HFFc6 (cell line): ENCODE measurements at regions not wholly inside any gene's neighbourhood (a gene's known extent, or its start where the extent isn't known, plus 50 kb on each side); places are given as distances from the start of the nearest gene placed in this dataset.

ENCODE experiments used
- DNase-seq: peaks from one replicate; pipeline ENCODE4 v3.0.0-alpha.2; 2018
- H3K27ac Mint-ChIP-seq: 2 replicates; pipeline ENCODE4 v1.8.0; 2020; ENCODE audit warnings: mild to moderate bottlenecking, mixed read lengths
- H3K27me3 Mint-ChIP-seq: 2 replicates; pipeline ENCODE4 v1.8.0; 2021; ENCODE audit warnings: mild to moderate bottlenecking, moderate library complexity, mixed read lengths; ENCODE audit not compliant: insufficient read depth
- H3K36me3 Mint-ChIP-seq: 2 replicates; pipeline ENCODE4 v1.8.0; 2021; ENCODE audit warnings: low read depth, mixed read lengths
- H3K4me1 Mint-ChIP-seq: 2 replicates; pipeline ENCODE4 v1.8.0; 2020; ENCODE audit warnings: low read depth, mixed read lengths
- H3K4me3 Mint-ChIP-seq: 2 replicates; pipeline ENCODE4 v1.8.0; 2020; ENCODE audit warnings: mild to moderate bottlenecking, moderate library complexity, mixed read lengths
- H3K9me3 Mint-ChIP-seq: 2 replicates; pipeline ENCODE4 v1.8.0; 2020; ENCODE audit warnings: mild to moderate bottlenecking, mixed read lengths
- TF ChIP-seq, protein P1 (sequence below): fragments of 200-600 bp; sonication (generic); IDR thresholded peaks from 2 replicates; pipeline ENCODE4 v1.5.0; 2021; ENCODE audit warnings: antibody characterized with exemption, mild to moderate bottlenecking

- no peaks in the 10 kb centered on the region for H3K36me3 Mint-ChIP-seq
- H3K27me3 Mint-ChIP-seq, result peaks cover 7% of the 10 kb centered on the region
- TF ChIP-seq, protein P1, sequence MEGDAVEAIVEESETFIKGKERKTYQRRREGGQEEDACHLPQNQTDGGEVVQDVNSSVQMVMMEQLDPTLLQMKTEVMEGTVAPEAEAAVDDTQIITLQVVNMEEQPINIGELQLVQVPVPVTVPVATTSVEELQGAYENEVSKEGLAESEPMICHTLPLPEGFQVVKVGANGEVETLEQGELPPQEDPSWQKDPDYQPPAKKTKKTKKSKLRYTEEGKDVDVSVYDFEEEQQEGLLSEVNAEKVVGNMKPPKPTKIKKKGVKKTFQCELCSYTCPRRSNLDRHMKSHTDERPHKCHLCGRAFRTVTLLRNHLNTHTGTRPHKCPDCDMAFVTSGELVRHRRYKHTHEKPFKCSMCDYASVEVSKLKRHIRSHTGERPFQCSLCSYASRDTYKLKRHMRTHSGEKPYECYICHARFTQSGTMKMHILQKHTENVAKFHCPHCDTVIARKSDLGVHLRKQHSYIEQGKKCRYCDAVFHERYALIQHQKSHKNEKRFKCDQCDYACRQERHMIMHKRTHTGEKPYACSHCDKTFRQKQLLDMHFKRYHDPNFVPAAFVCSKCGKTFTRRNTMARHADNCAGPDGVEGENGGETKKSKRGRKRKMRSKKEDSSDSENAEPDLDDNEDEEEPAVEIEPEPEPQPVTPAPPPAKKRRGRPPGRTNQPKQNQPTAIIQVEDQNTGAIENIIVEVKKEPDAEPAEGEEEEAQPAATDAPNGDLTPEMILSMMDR, result no peak
- H3K4me3 Mint-ChIP-seq, result no peak overlapping the region
- H3K9me3 Mint-ChIP-seq, result no peaks in the 10 kb centered on the region
- H3K4me1 Mint-ChIP-seq, result no peaks in the 10 kb centered on the region
- no peak for DNase-seq
- H3K27ac Mint-ChIP-seq, result no peak overlapping the region
These were observed 220.1 kb downstream of the SREK1 start for GRCh38 chr5:66364186-66364585.

DNA sequence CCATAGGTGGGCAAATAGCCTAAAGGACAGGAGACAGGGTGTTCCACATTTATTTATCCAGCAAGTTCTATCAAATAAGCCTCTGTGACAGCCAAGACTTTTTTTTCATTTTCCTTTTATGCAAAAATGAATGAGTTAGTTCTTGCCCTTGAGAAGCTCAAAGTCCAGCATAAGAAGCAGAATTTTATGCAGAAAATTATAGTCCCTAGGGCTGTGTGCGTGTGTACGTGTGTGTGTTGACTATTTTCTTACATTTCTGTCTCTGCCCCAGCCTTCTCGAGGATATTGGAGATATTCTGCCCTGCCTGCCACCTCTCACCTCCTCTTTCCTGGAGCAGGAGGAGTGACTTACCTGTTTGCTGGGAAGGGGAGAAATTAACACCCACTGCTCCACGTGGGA is 221.9 kb downstream of the SREK1 start:
- no peaks in the 10 kb centered on the region for H3K4me1 Mint-ChIP-seq
- H3K4me3 Mint-ChIP-seq, result no peak overlapping the region
- no peaks in the 10 kb centered on the region for H3K9me3 Mint-ChIP-seq
- no peak for DNase-seq
- H3K36me3 Mint-ChIP-seq, result no peaks in the 10 kb centered on the region
- peaks cover 10% of the 10 kb centered on the region for H3K27me3 Mint-ChIP-seq
- no peak overlapping the region for H3K27ac Mint-ChIP-seq
- TF ChIP-seq, protein P1, result no peak

- H3K9me3 Mint-ChIP-seq, result no peaks in the 10 kb centered on the region
- TF ChIP-seq, protein P1, result no peak
- no peak for DNase-seq
- H3K27ac Mint-ChIP-seq, result no peak overlapping the region
- peaks cover 7% of the 10 kb centered on the region for H3K27me3 Mint-ChIP-seq
- no peak overlapping the region for H3K4me3 Mint-ChIP-seq
- H3K36me3 Mint-ChIP-seq, result no peaks in the 10 kb centered on the region
- H3K4me1 Mint-ChIP-seq, result no peaks in the 10 kb centered on the region
These were observed 223.9 kb downstream of the SREK1 start for GRCh38 chr5:66367814-66368541.

DNA sequence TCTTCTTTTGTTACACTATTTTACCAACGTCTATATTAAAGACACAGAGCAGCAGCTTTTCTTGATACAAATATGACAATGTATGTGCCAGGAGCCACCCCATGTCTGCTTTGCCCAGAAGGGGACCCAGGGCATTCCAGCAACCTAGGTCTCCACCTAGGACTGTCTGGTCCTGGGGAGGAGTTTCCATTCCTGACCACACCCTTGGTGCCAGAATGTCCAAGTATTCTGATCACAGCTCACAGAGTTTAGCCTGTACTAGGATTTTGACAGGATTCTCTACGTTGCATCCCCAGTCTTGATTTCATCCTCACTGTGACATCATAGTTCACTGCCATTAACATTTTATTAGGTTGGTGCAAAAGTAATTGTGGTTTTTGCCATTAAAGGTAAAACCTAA is 224.7 kb downstream of the SREK1 start:
- Mint-ChIP-seq H3K27ac (no peak overlapping the region), H3K36me3 (no peaks in the 10 kb centered on the region), H3K4me1 (no peaks in the 10 kb centered on the region), H3K4me3 (no peak overlapping the region), H3K9me3 (no peaks in the 10 kb centered on the region), H3K27me3 (peaks cover 5% of the 10 kb centered on the region)
- no peak for DNase-seq
- TF ChIP-seq, protein P1, result no peak

DNA sequence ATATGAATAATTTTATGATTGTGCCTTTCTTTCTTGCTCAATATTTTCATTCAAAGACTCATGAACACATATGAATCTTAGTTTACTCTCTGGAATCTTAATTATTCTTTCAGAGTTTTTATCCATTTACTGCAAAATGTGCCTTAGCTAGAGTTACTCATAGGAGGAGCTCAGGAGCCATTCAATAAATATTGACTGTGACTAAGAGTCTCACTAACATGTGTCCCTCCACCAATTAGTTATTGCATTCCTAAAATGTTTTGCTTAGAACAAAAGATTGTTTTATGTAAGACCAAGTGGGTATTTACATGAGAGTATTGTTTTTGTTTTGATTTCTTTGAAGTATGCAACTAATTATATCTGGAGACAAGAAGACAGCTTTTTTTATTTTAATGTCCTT is 218.4 kb upstream of the MAST4 start:
- Mint-ChIP-seq H3K9me3 (peaks cover 5% of the 10 kb centered on the region), H3K27me3 (no peaks in the 10 kb centered on the region), H3K4me3 (no peak overlapping the region), H3K36me3 (no peaks in the 10 kb centered on the region), H3K27ac (no peak overlapping the region), H3K4me1 (no peaks in the 10 kb centered on the region)
- TF ChIP-seq, protein P1, result no peak
- DNase-seq, result no peak
